Tibial nerve (tissue), 4 donors: ENCODE measurements at regions not wholly inside any gene's neighbourhood (a gene's known extent, or its start where the extent isn't known, plus 50 kb on each side); places are given as distances from the start of the nearest gene placed in this dataset.

Experiments
- DNase-seq, 2 donors: peaks; one replicate each; pipeline ENCODE4 v3.0.0-alpha.2; 2019; ENCODE audit warnings: low spot score in 2 of 2
- H3K27ac ChIP-seq, 4 donors: fragments of 200-600 bp; sonication (generic) in 3 of 4; one replicate each; pipeline ENCODE4 v1.5.1; 2017 to 2019; ENCODE audit warnings: mild to moderate bottlenecking in 1 of 4
- H3K27me3 ChIP-seq, 2 donors: fragments of 200-600 bp; sonication (generic) in 1 of 2; one replicate each; pipeline versions ENCODE4 v1.5.1 to v1.6.0; 2017 to 2019
- H3K36me3 ChIP-seq, 3 donors: fragments of 200-600 bp; sonication (generic); one replicate each; pipeline ENCODE4 v1.5.1; 2018 to 2019
- H3K4me1 ChIP-seq, 4 donors: fragments of 200-600 bp; sonication (generic) in 3 of 4; one replicate each; pipeline ENCODE4 v1.5.1; 2017 to 2019
- H3K4me3 ChIP-seq, 4 donors: fragments of 200-600 bp; sonication (generic) in 3 of 4; one replicate each; pipeline ENCODE4 v1.5.1; 2017 to 2019; ENCODE audit warnings: mild to moderate bottlenecking in 1 of 4, moderate library complexity in 1 of 4
- H3K9me3 ChIP-seq, 4 donors: fragments of 200-600 bp; sonication (generic) in 3 of 4; one replicate each; pipeline ENCODE4 v1.5.1; 2017 to 2019
- CTCF ChIP-seq, 5 experiments: fragments of 200-600 bp in 3 of 5; fragments of 450-650 bp in 2 of 5; sonication (generic) in 3 of 5; IDR thresholded peaks; one replicate each; pipeline ENCODE4 v1.5.1; 2016 to 2019; ENCODE audit warnings: antibody characterized with exemption in 5 of 5, mild to moderate bottlenecking in 3 of 5, moderate library complexity in 2 of 5
- EP300 ChIP-seq, 2 donors: sonication (generic); formaldehyde crosslinking; IDR thresholded peaks; one replicate each; pipeline ENCODE4 v1.6.1; 2017; ENCODE audit warnings: antibody characterized with exemption in 2 of 2, mild to moderate bottlenecking in 1 of 2
- POLR2A ChIP-seq, 2 donors: fragments of 450-650 bp; IDR thresholded peaks; one replicate each; pipeline ENCODE4 v1.6.1; 2017; ENCODE audit warnings: antibody characterized with exemption in 2 of 2, mild to moderate bottlenecking in 2 of 2, moderate library complexity in 2 of 2
- WGBS, 2 donors: methylation state at CpG; one replicate each; pipeline ENCODE4 v1.1.5; 2018; 5-methylcytosine and 5-hydroxymethylcytosine counted together

DNA sequence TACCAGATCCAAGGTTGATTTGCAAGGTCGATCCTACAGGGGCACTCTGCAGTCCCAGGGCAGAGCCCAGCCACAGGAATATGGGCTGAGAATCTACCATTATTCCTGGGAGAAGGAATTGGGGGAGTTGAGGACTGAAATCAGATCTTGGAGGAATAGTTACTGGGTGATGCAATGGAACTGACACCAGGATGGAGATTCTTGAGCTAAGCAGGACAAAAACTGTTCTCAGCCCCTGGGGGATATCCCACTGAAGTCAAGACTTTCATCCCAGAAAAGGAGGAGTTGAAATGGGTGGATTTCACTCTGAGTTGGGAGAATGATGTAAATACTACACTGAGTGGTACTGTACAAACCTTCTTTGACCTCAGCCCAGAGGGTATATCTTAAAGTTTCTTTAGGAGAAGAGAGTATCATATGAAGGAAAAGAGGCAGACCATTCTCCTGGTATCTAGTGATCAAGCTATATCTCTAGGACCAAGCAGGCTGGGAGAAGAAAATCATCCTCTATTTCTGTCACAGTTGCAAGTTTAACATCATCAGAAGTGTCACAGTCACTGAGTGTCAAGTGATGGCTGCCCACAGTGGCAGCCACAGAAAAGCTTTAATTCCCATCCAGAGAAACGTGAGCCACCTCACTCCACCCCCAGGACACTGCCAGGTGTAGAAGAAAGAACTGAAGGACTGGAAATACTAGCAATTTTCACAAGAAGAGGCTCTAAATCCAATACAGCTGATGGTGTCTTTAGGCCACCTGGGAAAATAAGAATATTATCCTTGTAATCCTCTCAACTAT is 181.9 kb downstream of the NUAK1 start:
- DNase-seq: no peak
- Histone ChIP-seq H3K9me3 (no peaks in the 10 kb centered on the region), H3K4me1 (peaks cover 0 to 17% (median 0%) of the 10 kb centered on the region in 4 donors), H3K36me3 (no peaks in the 10 kb centered on the region), H3K27ac (no peak overlapping the region), H3K4me3 (no peak overlapping the region), H3K27me3 (no peaks in the 10 kb centered on the region)
- 76 to 87% methylated on average over 2 of the region's 2 CpGs for WGBS, 2 donors
- TF ChIP-seq EP300 (IDR thresholded peaks at IDR 0.05) (no peak), CTCF (IDR thresholded peaks at IDR 0.05) (no peak), POLR2A (IDR thresholded peaks at IDR 0.05) (no peak)

DNA sequence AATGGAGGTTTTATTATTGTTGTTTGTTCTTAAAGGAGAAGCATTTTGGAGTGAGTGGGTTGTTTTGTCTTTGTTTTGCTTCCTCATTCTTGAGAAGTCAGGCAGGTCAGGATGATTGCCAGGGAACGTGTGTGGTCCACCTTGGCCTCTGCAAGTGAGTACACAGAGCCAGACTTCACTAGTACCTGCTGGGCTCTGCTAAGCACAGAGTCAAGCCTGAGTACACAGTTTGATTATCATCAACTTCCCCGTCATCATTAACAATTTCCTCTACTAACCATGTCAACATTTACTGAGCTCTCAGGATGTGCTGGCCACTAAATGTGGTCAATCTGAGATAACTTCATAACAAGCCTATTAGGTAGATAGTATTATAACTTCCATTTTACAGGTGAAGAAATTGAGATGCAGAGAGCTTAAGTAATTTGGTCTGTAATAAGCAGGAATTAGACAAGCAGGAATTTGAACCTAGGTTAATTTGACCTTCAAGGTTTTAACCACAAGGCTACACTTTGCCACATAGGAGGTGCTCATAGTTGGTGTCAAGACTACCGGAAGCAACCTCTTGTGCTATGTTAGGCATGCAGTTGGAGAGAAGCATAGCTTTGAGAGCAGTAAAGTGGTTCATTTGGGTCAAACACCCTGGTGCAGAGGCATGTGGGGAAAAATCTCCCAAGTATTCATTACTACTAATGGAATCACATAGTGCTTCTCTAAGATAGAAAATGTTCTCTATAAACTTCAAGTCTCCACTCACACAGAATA is 178.3 kb downstream of the NUAK1 start:
- Histone ChIP-seq H3K4me1 (peaks cover 0 to 20% (median 0%) of the 10 kb centered on the region in 4 donors), H3K27me3 (no peaks in the 10 kb centered on the region), H3K36me3 (no peaks in the 10 kb centered on the region), H3K4me3 (no peak overlapping the region), H3K9me3 (no peaks in the 10 kb centered on the region), H3K27ac (peak overlapping the region in 1 of 4 donors; percentile 14)
- WGBS, 2 donors: 28 to 33% methylated on average over 3 of the region's 3 CpGs
- no peak for DNase-seq
- peak in 1 of 2 donors; percentile 8 for TF ChIP-seq EP300 (IDR thresholded peaks at IDR 0.05)
- TF ChIP-seq POLR2A (IDR thresholded peaks at IDR 0.05): no peak
- no peak for TF ChIP-seq CTCF (IDR thresholded peaks at IDR 0.05)

DNA sequence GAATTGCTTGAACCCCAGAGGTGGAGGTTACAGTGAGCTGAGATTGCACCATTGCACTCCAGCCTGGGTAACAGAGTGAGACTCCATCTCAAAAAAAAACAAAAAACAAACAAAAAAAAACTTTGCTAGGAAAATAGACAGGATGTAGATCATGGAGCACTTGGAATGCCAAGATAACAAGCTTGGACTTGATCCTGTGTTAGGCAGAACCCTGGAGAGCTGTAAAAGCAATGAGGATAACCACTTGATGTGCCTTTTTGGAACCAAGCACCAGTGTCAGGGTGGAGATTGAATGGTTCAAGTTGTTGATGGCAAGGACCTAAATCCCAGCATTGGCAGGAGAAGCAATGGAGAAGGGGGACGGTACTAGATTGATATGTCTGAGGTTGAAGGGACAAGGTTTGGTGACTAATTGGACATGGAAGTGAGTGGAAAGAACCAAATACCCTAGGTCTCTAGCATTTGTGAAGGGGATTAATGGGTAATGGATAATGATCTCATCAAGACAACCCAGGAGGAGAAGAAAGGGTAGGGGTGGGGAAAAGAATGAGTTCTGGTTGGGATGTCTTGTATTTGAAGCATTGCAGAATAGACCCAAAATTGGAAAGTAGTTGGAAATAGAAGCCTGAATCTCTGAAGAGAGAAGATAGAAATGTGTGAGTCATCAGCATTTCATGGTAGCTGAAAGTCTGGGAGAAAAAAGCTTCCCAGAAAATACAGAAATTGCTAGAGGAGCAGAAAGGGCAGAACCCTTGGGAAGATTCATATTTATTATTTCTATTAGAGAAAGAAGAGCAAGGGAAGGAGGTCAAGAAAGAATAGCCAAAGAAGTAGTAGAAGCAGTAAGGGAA is 176.7 kb downstream of the NUAK1 start:
- no peaks in the 10 kb centered on the region for H3K9me3 ChIP-seq
- no peak overlapping the region for H3K27ac ChIP-seq
- no peaks in the 10 kb centered on the region for H3K27me3 ChIP-seq
- 81 to 82% methylated on average over 1 of the region's 1 CpG for WGBS, 2 donors
- no peak for DNase-seq
- no peak overlapping the region for H3K4me3 ChIP-seq
- TF ChIP-seq EP300 (IDR thresholded peaks at IDR 0.05) (no peak), POLR2A (IDR thresholded peaks at IDR 0.05) (no peak), CTCF (IDR thresholded peaks at IDR 0.05) (no peak)
- no peaks in the 10 kb centered on the region for H3K36me3 ChIP-seq
- peaks cover 0 to 23% (median 0%) of the 10 kb centered on the region in 4 donors for H3K4me1 ChIP-seq

DNA sequence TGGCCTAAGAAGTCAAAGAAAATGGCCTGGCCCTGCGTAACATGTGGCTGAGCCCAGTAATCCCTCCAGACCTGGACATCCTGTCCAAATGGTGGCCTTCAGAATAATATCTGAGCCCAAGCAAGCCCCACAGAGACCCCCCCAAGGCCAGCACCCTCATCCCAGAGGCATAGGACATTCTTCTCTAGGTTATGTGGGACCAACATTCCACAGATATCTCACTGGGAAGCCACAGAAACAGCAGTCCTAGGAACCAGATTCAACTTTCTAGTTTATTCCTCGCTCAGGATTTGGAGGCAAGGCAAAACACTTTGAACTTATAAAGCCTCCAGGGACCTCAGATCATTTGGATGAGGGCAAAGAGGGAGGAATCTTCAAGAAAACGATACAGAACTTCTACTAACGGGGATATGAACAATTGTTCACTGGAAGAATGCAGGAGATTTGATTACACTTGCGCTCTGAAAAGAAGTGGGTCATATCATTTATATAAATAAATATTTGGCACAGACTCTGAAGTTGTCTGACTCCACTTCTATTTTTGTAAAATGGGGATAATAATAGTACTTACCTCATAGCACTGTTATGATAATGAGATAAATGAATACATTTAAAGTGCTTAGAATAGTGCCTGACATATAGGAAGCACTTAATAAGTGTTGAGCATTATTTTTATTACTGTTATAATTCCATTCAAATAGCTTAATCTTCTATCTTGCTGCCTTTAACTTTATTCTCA is 171.5 kb downstream of the NUAK1 start:
- TF ChIP-seq POLR2A (IDR thresholded peaks at IDR 0.05) (no peak), CTCF (IDR thresholded peaks at IDR 0.05) (no peak), EP300 (IDR thresholded peaks at IDR 0.05) (no peak)
- peak overlapping the region in 1 of 4 donors; percentile 26 for H3K27ac ChIP-seq
- no peak overlapping the region for H3K4me3 ChIP-seq
- no peaks in the 10 kb centered on the region for H3K36me3 ChIP-seq
- H3K27me3 ChIP-seq: no peaks in the 10 kb centered on the region
- H3K4me1 ChIP-seq: peaks cover 0 to 9% (median 0%) of the 10 kb centered on the region in 4 donors
- H3K9me3 ChIP-seq: no peaks in the 10 kb centered on the region
- WGBS, 2 donors: 31 to 44% methylated on average over 5 of the region's 5 CpGs
- no peak for DNase-seq
